Spleen (tissue), 11 donors: ENCODE measurements at regions not wholly inside any gene's neighbourhood (a gene's known extent, or its start where the extent isn't known, plus 50 kb on each side); places are given as distances from the start of the nearest gene placed in this dataset.

Source experiments
- DNase-seq: peaks from one replicate; pipeline ENCODE4 v3.0.0-alpha.2; 2020
- H3K27ac ChIP-seq, 8 donors: fragments of 200-600 bp; sonication (generic) in 7 of 8; 1 replicate in 4 of 8; 2 replicates in 4 of 8; pipeline versions ENCODE4 v1.5.0 to v1.8.0; 2016 to 2021; ENCODE audit warnings: inconsistent platforms in 4 of 8, mild to moderate bottlenecking in 4 of 8, moderate library complexity in 1 of 8
- H3K27me3 ChIP-seq, 7 donors: fragments of 200-600 bp; sonication (generic) in 6 of 7; replicated peaks in 1 of 7; 1 replicate in 4 of 7; 2 replicates in 3 of 7; pipeline versions ENCODE4 v1.5.0 to v1.8.0; 2016 to 2021; ENCODE audit warnings: inconsistent platforms in 3 of 7, mild to moderate bottlenecking in 1 of 7
- H3K36me3 ChIP-seq, 6 donors: fragments of 200-600 bp; sonication (generic) in 5 of 6; 1 replicate in 4 of 6; 2 replicates in 2 of 6; pipeline versions ENCODE4 v1.5.0 to v1.8.0; 2016 to 2021; ENCODE audit warnings: inconsistent platforms in 2 of 6
- H3K4me1 ChIP-seq, 6 donors: fragments of 200-600 bp; sonication (generic) in 5 of 6; 1 replicate in 3 of 6; 2 replicates in 3 of 6; pipeline versions ENCODE4 v1.5.0 to v1.8.0; 2016 to 2021; ENCODE audit warnings: inconsistent platforms in 3 of 6
- H3K4me3 ChIP-seq, 8 donors: fragments of 200-600 bp; sonication (generic) in 7 of 8; 1 replicate in 4 of 8; 2 replicates in 4 of 8; pipeline versions ENCODE4 v1.5.0 to v1.8.0; 2016 to 2021; ENCODE audit warnings: inconsistent platforms in 4 of 8, mild to moderate bottlenecking in 4 of 8, moderate library complexity in 2 of 8
- H3K9me3 ChIP-seq, 8 donors: fragments of 200-600 bp; sonication (generic) in 7 of 8; 1 replicate in 4 of 8; 2 replicates in 4 of 8; pipeline versions ENCODE4 v1.5.0 to v1.8.0; 2016 to 2021; ENCODE audit warnings: inconsistent platforms in 4 of 8
- CTCF ChIP-seq, 11 experiments: fragments of 200-600 bp in 7 of 11; fragments of 450-650 bp in 4 of 11; sonication (generic) in 4 of 11; IDR thresholded peaks in 8 of 11; conservative IDR thresholded peaks in 3 of 11; 1 replicate in 7 of 11; 2 replicates in 4 of 11; pipeline versions ENCODE4 v1.4.0 to v1.8.0; 2016 to 2021; ENCODE audit warnings: antibody characterized with exemption in 11 of 11, inconsistent platforms in 4 of 11, mild to moderate bottlenecking in 1 of 11
- POLR2A ChIP-seq, 3 donors: fragments of 450-650 bp; IDR thresholded peaks; one replicate each; pipeline ENCODE4 v1.5.1; 2017; ENCODE audit warnings: antibody characterized with exemption in 3 of 3, mild to moderate bottlenecking in 1 of 3
- POLR2AphosphoS5 ChIP-seq, 3 donors: sonication (generic); formaldehyde crosslinking; IDR thresholded peaks; one replicate each; pipeline ENCODE4 v1.5.1; 2017; ENCODE audit warnings: antibody characterized with exemption in 3 of 3
- WGBS, 5 donors: extraction: QIAGEN DNeasy Blood & Tissue Kit in 3 of 5; methylation state at CpG; one replicate each; pipeline versions ENCODE4 v1.1.5 to v1.1.7; 2013 to 2018; 5-methylcytosine and 5-hydroxymethylcytosine counted together
- intact Hi-C: fragments of 100-400 bp; cut with DNase I; formaldehyde crosslinking; loops from one replicate; pipeline ENCODE4 v1.15.0; 2023; ENCODE audit warnings: low total_unique reads
- donor health status: healthy with polysubstance abuse.
- donor health status: DM: no; HTN: no; CAD: no; lungs with moderate emphysema.
- donor health status: DM: no; HTN: no; CAD: no.
- donor health status: Bipolar disorder and iron deficiency.
- donor health status: healthy.
- donor health status: DM: no; HTN: no; CAD: no.
- donor health status: DM: yes; HTN: yes; CAD: no.

GRCh38 chr2:177148477-177149154 lies 64.0 kb upstream of the HNRNPA3 start:
- TF ChIP-seq CTCF (IDR thresholded peaks at IDR 0.05 in 8 of 11, conservative IDR thresholded peaks at IDR 0.05 in 3 of 11) = peak; percentile 58 to 83 (median 72)
- TF ChIP-seq POLR2A (IDR thresholded peaks at IDR 0.05) = no peak
- TF ChIP-seq POLR2AphosphoS5 (IDR thresholded peaks at IDR 0.05) = no peak
- H3K27me3 ChIP-seq = peaks cover 0 to 23% (median 6%) of the 10 kb centered on the region in 7 donors
- intact Hi-C loops = loop anchor here (5.0 to 10.0 kb wide), 2 partner anchors 334 to 1021 kb away; partner anchors contain the start of gene HOXD8
- 2 to 3% (median 3%) methylated on average over 25 of the region's 25 CpGs for WGBS, 5 donors
- peaks cover 7 to 25% (median 12%) of the 10 kb centered on the region in 6 donors for H3K4me1 ChIP-seq
- H3K9me3 ChIP-seq = no peaks in the 10 kb centered on the region
- H3K36me3 ChIP-seq = no peaks in the 10 kb centered on the region
- no peak overlapping the region for H3K27ac ChIP-seq
- peak; percentile 89 for DNase-seq
- H3K4me3 ChIP-seq = peak overlapping the region; percentile 22 to 73 (median 38)

- Histone ChIP-seq H3K4me1 (peaks cover 7 to 25% (median 12%) of the 10 kb centered on the region in 6 donors), H3K4me3 (peak overlapping the region in 6 of 8 donors; percentile 22 to 73 (median 42)), H3K9me3 (no peaks in the 10 kb centered on the region), H3K27me3 (peaks cover 0 to 21% (median 6%) of the 10 kb centered on the region in 7 donors), H3K36me3 (no peaks in the 10 kb centered on the region), H3K27ac (no peak overlapping the region)
- 0% methylated on average over 1 of the region's 1 CpG for WGBS, 5 donors
- no peak for TF ChIP-seq POLR2AphosphoS5 (IDR thresholded peaks at IDR 0.05)
- peak in 3 of 11 experiments; percentile 15 to 18 (median 18) for TF ChIP-seq CTCF (IDR thresholded peaks at IDR 0.05 in 8 of 11, conservative IDR thresholded peaks at IDR 0.05 in 3 of 11)
- intact Hi-C loops = loop anchor here (5.0 to 10.0 kb wide), 2 partner anchors 334 to 1022 kb away; partner anchors contain the start of gene HOXD8
- no peak for DNase-seq
Measured at GRCh38 chr2:177149155-177149503, 63.5 kb upstream of the HNRNPA3 start.

- Histone ChIP-seq H3K4me1 (peaks cover 0 to 5% (median under 1%) of the 10 kb centered on the region in 6 donors), H3K36me3 (no peaks in the 10 kb centered on the region), H3K4me3 (no peak overlapping the region), H3K9me3 (no peaks in the 10 kb centered on the region), H3K27me3 (peaks cover 0 to 7% (median 0%) of the 10 kb centered on the region in 7 donors), H3K27ac (no peak overlapping the region)
- no peak for DNase-seq
- intact Hi-C loops = no loop called here
- no peak for TF ChIP-seq POLR2A (IDR thresholded peaks at IDR 0.05)
- TF ChIP-seq CTCF (IDR thresholded peaks at IDR 0.05 in 8 of 11, conservative IDR thresholded peaks at IDR 0.05 in 3 of 11) = no peak
- TF ChIP-seq POLR2AphosphoS5 (IDR thresholded peaks at IDR 0.05) = no peak
Measured at GRCh38 chr2:177153805-177154204, 58.8 kb upstream of the HNRNPA3 start.

DNA sequence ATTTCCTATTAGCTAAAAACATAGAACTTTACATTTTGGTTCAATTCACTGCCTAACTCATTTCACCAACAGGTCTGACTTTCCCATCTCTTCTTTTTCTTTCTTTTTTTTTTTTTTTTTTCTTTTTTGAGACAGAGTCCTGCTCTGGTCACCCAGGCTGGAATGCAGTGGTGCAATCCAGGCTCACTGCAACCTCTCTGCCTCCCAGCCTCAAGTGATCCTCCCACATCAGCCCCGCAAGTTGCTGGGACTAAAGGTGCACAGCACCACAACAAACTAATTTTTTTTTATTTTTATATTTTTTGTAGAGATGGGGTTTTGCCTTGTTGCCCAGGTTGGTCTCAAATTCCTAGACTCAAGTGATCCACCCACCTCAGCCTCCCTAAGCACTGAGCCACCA lies 57.8 kb upstream of the HNRNPA3 start:
- 87 to 95% (median 93%) methylated on average over 1 of the region's 1 CpG for WGBS, 5 donors
- H3K4me3 ChIP-seq = no peak overlapping the region
- H3K4me1 ChIP-seq = no peaks in the 10 kb centered on the region
- DNase-seq = no peak
- H3K36me3 ChIP-seq = no peaks in the 10 kb centered on the region
- TF ChIP-seq CTCF (IDR thresholded peaks at IDR 0.05 in 8 of 11, conservative IDR thresholded peaks at IDR 0.05 in 3 of 11) = no peak
- no peak overlapping the region for H3K27ac ChIP-seq
- no peaks in the 10 kb centered on the region for H3K9me3 ChIP-seq
- intact Hi-C loops = no loop called here
- H3K27me3 ChIP-seq = no peaks in the 10 kb centered on the region
